RWPE2 (cell line): ENCODE measurements at regions not wholly inside any gene's neighbourhood (a gene's known extent, or its start where the extent isn't known, plus 50 kb on each side); places are given as distances from the start of the nearest gene placed in this dataset.

Source experiments
- ATAC-seq: fragments of 200-7000 bp; cut with Tn5 transposase; 3 replicates; pipeline ENCODE4 v1.9.1; 2021; ENCODE audit warnings: low read depth
- DNase-seq: peaks from one replicate; pipeline ENCODE4 v3.0.0-alpha.2; 2020; ENCODE audit warnings: low spot score
- H3K27ac ChIP-seq: fragments of 450-650 bp; 2 replicates; pipeline ENCODE4 v1.5.1; 2017; ENCODE audit warnings: mild to moderate bottlenecking; ENCODE audit not compliant: poor library complexity, severe bottlenecking
- H3K27me3 ChIP-seq: fragments of 250-450 bp; sonication (Bioruptor Pico); 2 replicates; pipeline ENCODE4 v1.5.1; 2021; ENCODE audit warnings: mild to moderate bottlenecking, moderate library complexity; ENCODE audit not compliant: insufficient read depth, poor library complexity, severe bottlenecking
- H3K36me3 ChIP-seq: fragments of 250-450 bp; sonication (Bioruptor Pico); 2 replicates; pipeline ENCODE4 v1.5.1; 2020; ENCODE audit warnings: low read depth, mild to moderate bottlenecking, moderate library complexity
- H3K4me1 ChIP-seq: fragments of 250-450 bp; sonication (Bioruptor Pico); 2 replicates; pipeline ENCODE4 v1.5.1; 2021; ENCODE audit warnings: mild to moderate bottlenecking, moderate library complexity; ENCODE audit not compliant: insufficient read depth, poor library complexity, severe bottlenecking
- H3K4me3 ChIP-seq: fragments of 250-450 bp; sonication (Bioruptor Pico); 2 replicates; pipeline ENCODE4 v1.5.1; 2021; ENCODE audit warnings: mild to moderate bottlenecking, moderate library complexity; ENCODE audit not compliant: severe bottlenecking
- H3K9me3 ChIP-seq: fragments of 250-450 bp; sonication (Bioruptor Pico); 2 replicates; pipeline ENCODE4 v1.5.1; 2021; ENCODE audit warnings: mild to moderate bottlenecking, moderate library complexity; ENCODE audit not compliant: severe bottlenecking
- TF ChIP-seq, protein P1 (sequence below): fragments of 450-650 bp; IDR thresholded peaks from one replicate; pipeline ENCODE4 v1.5.1; 2017; ENCODE audit warnings: mild to moderate bottlenecking, moderate library complexity; ENCODE audit not compliant: poor library complexity, severe bottlenecking

DNA sequence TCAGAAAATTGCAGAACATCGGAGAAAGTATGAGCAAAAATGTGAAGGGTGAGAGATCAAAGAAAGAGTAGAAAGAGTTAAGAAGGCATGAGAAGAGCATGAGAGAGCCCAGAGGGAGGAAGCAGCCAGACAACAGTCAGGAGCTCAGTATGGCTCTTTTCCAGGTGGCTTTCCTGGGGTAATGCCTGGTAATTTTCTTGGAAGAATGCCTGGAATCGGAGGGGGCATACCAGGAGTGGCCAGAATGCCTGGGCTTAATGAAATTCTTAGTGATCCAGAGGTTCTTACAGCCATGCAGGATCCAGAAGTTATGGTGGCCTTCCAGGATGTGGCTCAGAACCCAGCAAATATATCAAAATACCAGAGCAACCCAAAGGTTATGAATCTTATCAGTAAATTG is 271.8 kb upstream of the TFPI start:
- Histone ChIP-seq H3K4me1 (no peaks in the 10 kb centered on the region), H3K27me3 (no peaks in the 10 kb centered on the region), H3K9me3 (no peaks in the 10 kb centered on the region), H3K4me3 (no peak overlapping the region), H3K36me3 (no peaks in the 10 kb centered on the region), H3K27ac (no peak overlapping the region)
- TF ChIP-seq, protein P1, sequence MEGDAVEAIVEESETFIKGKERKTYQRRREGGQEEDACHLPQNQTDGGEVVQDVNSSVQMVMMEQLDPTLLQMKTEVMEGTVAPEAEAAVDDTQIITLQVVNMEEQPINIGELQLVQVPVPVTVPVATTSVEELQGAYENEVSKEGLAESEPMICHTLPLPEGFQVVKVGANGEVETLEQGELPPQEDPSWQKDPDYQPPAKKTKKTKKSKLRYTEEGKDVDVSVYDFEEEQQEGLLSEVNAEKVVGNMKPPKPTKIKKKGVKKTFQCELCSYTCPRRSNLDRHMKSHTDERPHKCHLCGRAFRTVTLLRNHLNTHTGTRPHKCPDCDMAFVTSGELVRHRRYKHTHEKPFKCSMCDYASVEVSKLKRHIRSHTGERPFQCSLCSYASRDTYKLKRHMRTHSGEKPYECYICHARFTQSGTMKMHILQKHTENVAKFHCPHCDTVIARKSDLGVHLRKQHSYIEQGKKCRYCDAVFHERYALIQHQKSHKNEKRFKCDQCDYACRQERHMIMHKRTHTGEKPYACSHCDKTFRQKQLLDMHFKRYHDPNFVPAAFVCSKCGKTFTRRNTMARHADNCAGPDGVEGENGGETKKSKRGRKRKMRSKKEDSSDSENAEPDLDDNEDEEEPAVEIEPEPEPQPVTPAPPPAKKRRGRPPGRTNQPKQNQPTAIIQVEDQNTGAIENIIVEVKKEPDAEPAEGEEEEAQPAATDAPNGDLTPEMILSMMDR = no peak
- ATAC-seq = no peak
- DNase-seq = no peak

DNA sequence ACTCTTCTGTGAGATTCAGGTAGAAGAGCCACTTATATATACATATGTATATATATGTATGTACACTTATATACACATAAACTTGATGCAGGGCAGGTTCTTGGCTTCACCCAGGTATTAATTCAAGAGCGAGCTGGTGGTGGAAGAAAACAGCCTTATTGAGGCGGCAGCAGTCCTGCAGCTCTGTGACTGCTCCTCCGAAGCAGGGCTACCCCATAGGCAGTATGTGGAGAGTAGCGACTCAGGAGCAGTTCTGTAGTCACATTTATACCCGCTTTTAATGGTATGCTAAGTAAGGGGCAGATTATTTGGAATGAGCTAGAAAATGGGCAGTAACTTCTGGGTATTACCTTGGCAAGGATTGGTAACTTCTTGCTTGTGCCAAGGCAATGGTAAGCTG is 280.6 kb upstream of the TFPI start:
- no peaks in the 10 kb centered on the region for H3K4me1 ChIP-seq
- H3K4me3 ChIP-seq = no peak overlapping the region
- H3K27ac ChIP-seq = no peak overlapping the region
- no peaks in the 10 kb centered on the region for H3K9me3 ChIP-seq
- ATAC-seq = no peak
- TF ChIP-seq, protein P1 = no peak
- no peak for DNase-seq
- no peaks in the 10 kb centered on the region for H3K27me3 ChIP-seq
- H3K36me3 ChIP-seq = no peaks in the 10 kb centered on the region

- TF ChIP-seq, protein P1 = no peak
- Histone ChIP-seq H3K9me3 (no peaks in the 10 kb centered on the region), H3K27me3 (no peaks in the 10 kb centered on the region), H3K36me3 (no peaks in the 10 kb centered on the region), H3K4me1 (no peaks in the 10 kb centered on the region), H3K27ac (no peak overlapping the region), H3K4me3 (no peak overlapping the region)
- DNase-seq (no peak), ATAC-seq (no peak)
Observed at GRCh38 chr2:187838690-187839089, 284.5 kb upstream of the TFPI start.

GRCh38 chr2:187842315-187842714 is 288.1 kb upstream of the TFPI start:
- no peak overlapping the region for H3K4me3 ChIP-seq
- H3K27ac ChIP-seq = no peak overlapping the region
- no peak for DNase-seq
- no peaks in the 10 kb centered on the region for H3K36me3 ChIP-seq
- TF ChIP-seq, protein P1 = no peak
- no peaks in the 10 kb centered on the region for H3K9me3 ChIP-seq
- H3K4me1 ChIP-seq = no peaks in the 10 kb centered on the region
- ATAC-seq = no peak
- H3K27me3 ChIP-seq = no peaks in the 10 kb centered on the region

DNA sequence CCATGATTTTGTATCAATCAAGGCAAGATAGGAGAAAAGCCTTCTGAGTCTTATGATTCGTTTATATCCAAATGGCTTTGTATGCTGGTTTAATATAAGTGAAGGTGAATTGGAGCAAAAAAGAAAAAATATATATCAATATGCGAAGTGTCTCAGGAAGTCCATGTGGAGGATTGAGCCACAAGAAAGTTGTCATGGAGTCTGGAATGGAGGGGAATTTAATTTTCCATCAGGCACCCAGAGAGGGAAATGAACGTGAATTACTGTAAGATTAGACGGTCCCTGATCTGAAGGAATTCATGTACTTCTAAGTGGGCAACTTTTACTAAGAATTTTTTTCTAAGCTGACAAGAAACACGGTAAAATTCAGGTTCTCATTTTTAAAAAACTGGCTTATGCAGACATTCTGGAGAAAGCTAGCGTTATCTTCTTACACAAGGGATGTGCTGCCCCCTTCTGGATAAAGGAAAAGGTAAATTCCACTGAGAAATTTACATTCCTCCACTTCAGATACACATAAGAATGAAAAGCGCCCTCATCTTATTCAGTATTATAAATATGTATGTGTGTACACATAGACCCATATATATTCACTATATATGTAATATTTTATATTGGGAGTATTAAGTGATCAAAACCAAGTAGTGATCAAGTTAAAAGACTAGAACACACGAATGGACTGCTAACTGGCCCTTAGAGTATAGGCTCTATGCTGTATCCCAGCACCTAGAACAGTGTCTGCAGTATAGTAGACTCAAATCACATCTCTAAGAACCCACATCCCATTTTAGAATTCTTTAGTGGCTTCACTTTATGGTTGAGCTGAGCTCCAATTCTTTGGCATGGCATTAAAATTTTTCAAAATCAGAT is 289.0 kb upstream of the TFPI start:
- Histone ChIP-seq H3K27ac (no peak overlapping the region), H3K36me3 (no peaks in the 10 kb centered on the region), H3K4me3 (no peak overlapping the region), H3K27me3 (no peaks in the 10 kb centered on the region), H3K9me3 (no peaks in the 10 kb centered on the region), H3K4me1 (no peaks in the 10 kb centered on the region)
- TF ChIP-seq, protein P1 = peak; percentile 79
- DNase-seq (no peak), ATAC-seq (peak; percentile 56; the same call in 2 of the 3 replicates)
